ENCODE measurements at regions not wholly inside any gene's neighbourhood (a gene's known extent, or its start where the extent isn't known, plus 50 kb on each side); places are given as distances from the start of the nearest gene placed in this dataset.

DNA sequence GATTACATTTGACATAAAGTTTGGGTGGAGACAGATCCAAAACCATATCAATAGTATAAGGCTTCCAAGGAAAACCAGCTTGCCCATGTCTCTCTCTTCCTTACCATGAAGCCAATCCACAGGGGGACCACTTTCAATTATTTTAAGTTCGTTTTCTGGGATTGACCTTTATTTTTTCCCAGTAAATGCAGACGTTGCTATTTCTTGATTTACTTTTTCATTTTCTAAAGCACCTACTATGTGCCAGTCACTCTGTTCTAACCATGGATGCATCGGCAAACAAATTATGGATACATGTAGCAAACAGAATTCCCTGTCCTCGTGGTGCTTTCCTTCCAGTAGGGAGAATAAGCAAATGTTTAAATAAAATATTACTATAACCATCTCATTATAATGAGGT lies 65.8 kb upstream of the KCNA1 start:
- no peak for TF ChIP-seq CTCF (IDR thresholded peaks at IDR 0.05)
- H3K27me3 ChIP-seq = no peaks in the 10 kb centered on the region
- ATAC-seq = no peak
- intact Hi-C loops (cut with DNase I) = no loop called here
- DNase-seq = no peak
- H3K4me3 ChIP-seq = no peak overlapping the region
- H3K4me1 ChIP-seq = no peaks in the 10 kb centered on the region
- H3K27ac ChIP-seq = no peak overlapping the region
- H3K36me3 ChIP-seq = no peaks in the 10 kb centered on the region
- no peaks in the 10 kb centered on the region for H3K9me3 ChIP-seq

GRCh38 chr12:4847713-4848112 lies 62.0 kb upstream of the KCNA1 start:
- Histone ChIP-seq H3K27ac (no peak overlapping the region), H3K4me1 (no peaks in the 10 kb centered on the region), H3K4me3 (no peak overlapping the region), H3K9me3 (no peaks in the 10 kb centered on the region), H3K36me3 (no peaks in the 10 kb centered on the region), H3K27me3 (no peaks in the 10 kb centered on the region)
- intact Hi-C loops (cut with DNase I) = no loop called here
- DNase-seq = no peak
- ATAC-seq = no peak
- no peak for TF ChIP-seq CTCF (IDR thresholded peaks at IDR 0.05)

- Histone ChIP-seq H3K4me1 (no peaks in the 10 kb centered on the region), H3K27me3 (no peaks in the 10 kb centered on the region), H3K9me3 (no peaks in the 10 kb centered on the region), H3K4me3 (no peak overlapping the region), H3K36me3 (no peaks in the 10 kb centered on the region), H3K27ac (no peak overlapping the region)
- intact Hi-C loops (cut with DNase I) = no loop called here
- ATAC-seq = peak; percentile 67
- DNase-seq = peak in 1 of 4 donors; percentile 45
- peak; percentile 23 to 69 for TF ChIP-seq CTCF (IDR thresholded peaks at IDR 0.05)
These were observed 60.6 kb upstream of the KCNA1 start for GRCh38 chr12:4849115-4849541.

DNA sequence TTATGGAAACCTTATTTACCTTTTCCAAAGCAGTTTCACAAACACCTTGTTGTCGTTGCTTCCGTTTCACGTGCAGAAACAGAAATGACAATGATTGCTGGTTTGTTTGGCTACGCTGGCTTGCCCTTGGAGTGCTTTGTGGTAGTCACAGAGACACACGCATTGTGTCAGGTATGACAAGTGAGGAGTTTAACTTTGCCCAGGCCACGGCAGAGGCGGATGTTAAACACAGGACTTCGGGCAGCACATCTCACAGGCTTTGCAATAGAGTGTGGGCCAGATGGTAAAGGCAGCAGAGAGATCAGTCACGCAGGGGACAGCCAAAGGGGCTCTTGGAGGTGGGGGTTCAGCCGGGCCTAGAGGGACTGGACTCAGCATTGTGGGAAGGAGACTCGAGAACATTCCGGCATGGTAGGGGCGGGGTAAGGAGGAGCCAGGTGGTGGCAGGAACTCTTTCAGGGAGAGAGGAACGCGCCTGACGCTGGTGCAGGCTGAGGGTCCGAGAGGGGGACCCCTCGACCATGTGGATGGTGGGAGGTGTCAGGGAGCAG lies 59.8 kb upstream of the KCNA1 start:
- no peak for ATAC-seq
- no peak for DNase-seq
- H3K9me3 ChIP-seq = no peaks in the 10 kb centered on the region
- H3K4me3 ChIP-seq = no peak overlapping the region
- intact Hi-C loops (cut with DNase I) = no loop called here
- no peaks in the 10 kb centered on the region for H3K36me3 ChIP-seq
- TF ChIP-seq CTCF (IDR thresholded peaks at IDR 0.05) = no peak
- no peaks in the 10 kb centered on the region for H3K27me3 ChIP-seq
- no peak overlapping the region for H3K27ac ChIP-seq
- H3K4me1 ChIP-seq = no peaks in the 10 kb centered on the region

- DNase-seq = no peak
- Histone ChIP-seq H3K4me1 (no peaks in the 10 kb centered on the region), H3K27ac (no peak overlapping the region), H3K9me3 (no peaks in the 10 kb centered on the region), H3K36me3 (no peaks in the 10 kb centered on the region), H3K4me3 (no peak overlapping the region), H3K27me3 (peaks cover 0 to 4% of the 10 kb centered on the region in 2 donors)
- ATAC-seq = no peak
- intact Hi-C loops (cut with DNase I) = no loop called here
- TF ChIP-seq CTCF (IDR thresholded peaks at IDR 0.05) = no peak
These were observed 58.8 kb upstream of the KCNA1 start for GRCh38 chr12:4850857-4851380.

Data from left lung (tissue), 4 donors.